Sigmoid colon (tissue), 4 donors: ENCODE measurements at regions not wholly inside any gene's neighbourhood (a gene's known extent, or its start where the extent isn't known, plus 50 kb on each side); places are given as distances from the start of the nearest gene placed in this dataset.

Experiments used
- CTCF ChIP-seq, 4 experiments: fragments of 450-650 bp in 3 of 4; fragments of 200-600 bp in 1 of 4; IDR thresholded peaks; one replicate each; pipeline ENCODE4 v1.5.1; 2016 to 2019; ENCODE audit warnings: antibody characterized with exemption in 4 of 4, mild to moderate bottlenecking in 3 of 4, moderate library complexity in 2 of 4
- POLR2A ChIP-seq, 2 donors: fragments of 450-650 bp; IDR thresholded peaks; one replicate each; pipeline ENCODE4 v1.6.1; 2016; ENCODE audit warnings: antibody characterized with exemption in 2 of 2, mild to moderate bottlenecking in 2 of 2, moderate library complexity in 2 of 2
- POLR2AphosphoS5 ChIP-seq, 4 donors: sonication (generic); formaldehyde crosslinking; IDR thresholded peaks; one replicate each; pipeline ENCODE4 v1.6.1; 2017; ENCODE audit warnings: antibody characterized with exemption in 4 of 4

- TF ChIP-seq CTCF (IDR thresholded peaks at IDR 0.05) (no peak), POLR2AphosphoS5 (IDR thresholded peaks at IDR 0.05) (no peak), POLR2A (IDR thresholded peaks at IDR 0.05) (no peak)
Observed at GRCh38 chr3:65158023-65158422, 470.2 kb upstream of the ADAMTS9 start.
